ENCODE measurements at regions not wholly inside any gene's neighbourhood (a gene's known extent, or its start where the extent isn't known, plus 50 kb on each side); places are given as distances from the start of the nearest gene placed in this dataset.

GRCh38 chr14:65800694-65801093 is 388.2 kb downstream of the FUT8 start (continued):
- no peak for TF ChIP-seq BCL3 (IDR thresholded peaks at IDR 0.05; ENCODE audit: borderline replicate concordance, insufficient read depth, low read depth, low read length, poor library complexity, severe bottlenecking)
- no peak for TF ChIP-seq SPI1 (IDR thresholded peaks at IDR 0.05; ENCODE audit: borderline replicate concordance, insufficient read depth, low read depth, low read length)
- no peak for TF ChIP-seq IRF3 (IDR thresholded peaks at IDR 0.05)
- no peak for TF ChIP-seq USF2 (IDR thresholded peaks at IDR 0.05; ENCODE audit: borderline replicate concordance, low read depth, low read length)
- TF ChIP-seq MTA2 (IDR thresholded peaks at IDR 0.05; ENCODE audit: low read depth) = no peak
- TF ChIP-seq FOXK2 (IDR thresholded peaks at IDR 0.05) = no peak
- no peak for TF ChIP-seq POLR2A (IDR thresholded peaks at IDR 0.05; ENCODE audit: low read depth, low read length)
- TF ChIP-seq ZNF384 (IDR thresholded peaks at IDR 0.05; ENCODE audit: borderline replicate concordance, low read depth, low read length) = no peak
- no peak for TF ChIP-seq ZNF24 (IDR thresholded peaks at IDR 0.05)

DNA sequence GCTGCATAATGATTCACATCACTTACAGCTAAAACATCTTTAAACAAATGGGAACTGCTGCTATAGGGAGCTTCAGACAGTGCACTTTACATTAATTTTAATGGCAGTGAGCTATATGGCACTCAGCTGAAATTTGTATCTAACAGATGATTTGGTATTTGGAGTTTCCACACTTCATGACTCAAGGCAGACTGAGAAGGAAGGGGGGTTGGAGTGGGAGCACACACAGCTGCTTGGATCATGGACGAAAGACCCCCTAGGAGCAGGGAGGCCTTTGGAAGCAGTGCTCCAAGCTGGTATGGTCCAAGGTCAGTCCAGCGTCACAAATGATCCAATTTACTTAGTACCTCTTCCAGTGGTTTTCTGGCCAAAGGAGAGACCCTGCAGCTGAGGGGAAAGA is 389.7 kb downstream of the FUT8 start:
- no peaks in the 10 kb centered on the region for H3K79me2 ChIP-seq (ENCODE audit: control insufficient read depth, insufficient read depth, low read length)
- no TSS peak for BruUV-seq (replicated peaks)
- H3K27me3 ChIP-seq (replicated peaks in 1 of 2; ENCODE audit: control insufficient read depth in 2 of 2, insufficient read depth in 2 of 2, low read length in 1 of 2) = no peaks in the 10 kb centered on the region
- in situ Hi-C loops (cut with MboI) (no loop called here), intact Hi-C loops (cut with micrococcal nuclease; ENCODE audit: unreplicated experiment) (no loop called here)
- no peak overlapping the region for H2AFZ ChIP-seq (ENCODE audit: control insufficient read depth, low read depth, low read length)
- ChIA-PET CTCF (no interaction called here), POLR2A (no interaction called here), RAD21 (ENCODE audit: unreplicated experiment) (interaction anchor here (1.3 kb wide), 1 partner anchor 387 kb away, joined by 6 read pairs; no protein-coding TSS in a partner anchor), SMC1A (ENCODE audit: uncharacterized antibody, unreplicated experiment) (interaction anchor here (0.8 kb wide), 1 partner anchor 384 kb away, joined by 3 read pairs; no protein-coding TSS in a partner anchor)
- H3K9ac ChIP-seq (ENCODE audit: control insufficient read depth, insufficient read depth, low read length) = no peak overlapping the region
- H3K4me1 ChIP-seq (ENCODE audit: control insufficient read depth, insufficient read depth, low read length) = peaks cover 5% of the 10 kb centered on the region
- DNase-seq (ENCODE audit: low read depth, low spot score) = no peak
- WGBS (ENCODE audit: insufficient coverage, insufficient replicate concordance, low lambda C conversion rate, missing lambda C conversion rate) = 47% methylated on average over 2 of the region's 2 CpGs
- H4K20me1 ChIP-seq (ENCODE audit: control insufficient read depth, insufficient read depth) = no peaks in the 10 kb centered on the region
- no peak overlapping the region for H3K27ac ChIP-seq (ENCODE audit: control insufficient read depth, insufficient read depth)
- ATAC-seq = no peak
- peaks cover 9% of the 10 kb centered on the region; the same call in 2 of the 3 replicates for H3K9me3 ChIP-seq (replicated peaks; ENCODE audit: control insufficient read depth, insufficient read depth, low read length)
- FAIRE-seq = no peak
- no peak for TF ChIP-seq SIX5 (IDR thresholded peaks at IDR 0.05; ENCODE audit: low read depth, low read length, severe bottlenecking)
- TF ChIP-seq NR2C2 (IDR thresholded peaks at IDR 0.05; ENCODE audit: borderline replicate concordance, control insufficient read depth, insufficient read length, low read depth) = no peak
- no peak for TF ChIP-seq POLR2AphosphoS2 (IDR thresholded peaks at IDR 0.05; ENCODE audit: low read depth, low read length)
- no peak for TF ChIP-seq ELK1 (IDR thresholded peaks at IDR 0.05; ENCODE audit: low read depth, low read length)
- no peak for TF ChIP-seq JUND (IDR thresholded peaks at IDR 0.05; ENCODE audit: low read depth, low read length)
- TF ChIP-seq EGR1 (IDR thresholded peaks at IDR 0.05; ENCODE audit: borderline replicate concordance in 1 of 2, low read depth in 2 of 2, low read length in 2 of 2) = no peak
- TF ChIP-seq CHD2 (IDR thresholded peaks at IDR 0.05; ENCODE audit: borderline replicate concordance, low read depth, low read length) = no peak
- no peak for TF ChIP-seq NFYA (IDR thresholded peaks at IDR 0.05; ENCODE audit: borderline replicate concordance, low read depth, low read length)
- TF ChIP-seq IRF4 (IDR thresholded peaks at IDR 0.05; ENCODE audit: low read depth, low read length) = no peak
- no peaks in the 10 kb centered on the region for H3K36me3 ChIP-seq (ENCODE audit: control insufficient read depth in 2 of 2, insufficient read depth in 2 of 2, low read length in 1 of 2)
- no peak overlapping the region for H3K4me2 ChIP-seq (ENCODE audit: control insufficient read depth, insufficient read depth)
- H3K4me3 ChIP-seq = no peak overlapping the region

Measured in GM12878 (cell line).